ENCODE measurements at regions not wholly inside any gene's neighbourhood (a gene's known extent, or its start where the extent isn't known, plus 50 kb on each side); places are given as distances from the start of the nearest gene placed in this dataset.

DNA sequence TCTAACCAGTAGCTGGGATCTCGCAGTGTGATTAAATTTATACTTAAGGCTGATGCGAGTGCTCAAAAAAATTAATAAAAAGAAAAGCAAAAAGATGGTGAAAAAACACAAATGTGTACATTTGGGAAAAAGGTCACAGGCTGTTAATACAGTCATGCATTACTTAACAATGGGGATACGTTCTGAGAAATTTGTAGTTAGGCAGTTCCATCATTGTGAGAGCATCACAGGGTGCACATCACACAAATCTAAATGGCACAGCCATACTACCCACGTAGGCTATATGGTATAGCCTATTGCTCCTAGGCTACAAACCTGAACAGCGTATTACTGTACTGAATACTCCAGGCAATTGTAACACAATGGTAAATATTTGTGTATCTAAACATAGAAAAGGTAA, 142.4 kb upstream of the MYOCD start:
- no peak for DNase-seq (ENCODE audit: low read depth)
- no peak overlapping the region for H3K4me3 ChIP-seq (replicated peaks; ENCODE audit: low read depth, low read length)
- TF ChIP-seq, protein P1, sequence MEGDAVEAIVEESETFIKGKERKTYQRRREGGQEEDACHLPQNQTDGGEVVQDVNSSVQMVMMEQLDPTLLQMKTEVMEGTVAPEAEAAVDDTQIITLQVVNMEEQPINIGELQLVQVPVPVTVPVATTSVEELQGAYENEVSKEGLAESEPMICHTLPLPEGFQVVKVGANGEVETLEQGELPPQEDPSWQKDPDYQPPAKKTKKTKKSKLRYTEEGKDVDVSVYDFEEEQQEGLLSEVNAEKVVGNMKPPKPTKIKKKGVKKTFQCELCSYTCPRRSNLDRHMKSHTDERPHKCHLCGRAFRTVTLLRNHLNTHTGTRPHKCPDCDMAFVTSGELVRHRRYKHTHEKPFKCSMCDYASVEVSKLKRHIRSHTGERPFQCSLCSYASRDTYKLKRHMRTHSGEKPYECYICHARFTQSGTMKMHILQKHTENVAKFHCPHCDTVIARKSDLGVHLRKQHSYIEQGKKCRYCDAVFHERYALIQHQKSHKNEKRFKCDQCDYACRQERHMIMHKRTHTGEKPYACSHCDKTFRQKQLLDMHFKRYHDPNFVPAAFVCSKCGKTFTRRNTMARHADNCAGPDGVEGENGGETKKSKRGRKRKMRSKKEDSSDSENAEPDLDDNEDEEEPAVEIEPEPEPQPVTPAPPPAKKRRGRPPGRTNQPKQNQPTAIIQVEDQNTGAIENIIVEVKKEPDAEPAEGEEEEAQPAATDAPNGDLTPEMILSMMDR (IDR thresholded peaks at IDR 0.05; ENCODE audit: low read length, missing control alignments): no peak

DNA sequence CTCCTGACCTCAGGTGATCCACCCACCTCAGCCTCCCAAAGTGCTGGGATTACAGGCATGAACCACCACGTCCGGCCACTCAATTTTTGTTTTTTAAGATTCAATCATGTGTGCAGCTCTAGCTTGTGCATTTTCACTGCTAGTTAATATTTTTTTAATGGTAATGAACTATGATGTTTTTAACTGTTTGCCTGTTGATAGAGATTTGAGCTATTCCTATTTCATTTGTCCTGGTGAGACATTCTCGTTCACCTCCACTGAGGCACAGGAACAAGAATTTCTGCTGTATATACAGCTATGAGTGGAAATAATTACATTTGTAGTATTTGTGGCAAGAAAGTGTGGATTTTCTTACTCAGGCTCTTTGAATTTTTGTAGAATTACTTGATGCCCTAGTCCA, 137.7 kb upstream of the MYOCD start:
- TF ChIP-seq, protein P1 (IDR thresholded peaks at IDR 0.05; ENCODE audit: low read length, missing control alignments): no peak
- no peak for DNase-seq (ENCODE audit: low read depth)
- no peak overlapping the region for H3K4me3 ChIP-seq (replicated peaks; ENCODE audit: low read depth, low read length)

DNA sequence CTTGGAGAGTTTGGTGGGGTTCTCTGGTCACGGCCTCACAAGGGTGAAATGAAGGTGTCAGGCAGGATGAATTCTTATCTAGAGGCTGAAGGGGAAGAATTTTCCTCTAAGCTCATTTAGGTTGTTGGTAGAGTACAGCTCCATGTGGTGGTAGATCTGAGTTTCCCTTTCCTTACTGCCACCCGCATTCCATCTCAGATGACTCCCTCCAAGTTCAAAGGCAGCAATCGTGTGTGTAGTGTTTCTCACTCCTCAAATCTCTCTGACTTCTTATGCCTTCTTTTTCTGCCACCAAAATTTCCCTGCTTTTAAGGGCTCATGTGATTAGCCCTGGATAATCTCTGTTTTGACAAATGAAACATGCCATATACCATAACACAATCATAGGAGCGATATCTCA, 135.5 kb upstream of the MYOCD start:
- no peak for DNase-seq (ENCODE audit: low read depth)
- TF ChIP-seq, protein P1 (IDR thresholded peaks at IDR 0.05; ENCODE audit: low read length, missing control alignments): no peak

DNA sequence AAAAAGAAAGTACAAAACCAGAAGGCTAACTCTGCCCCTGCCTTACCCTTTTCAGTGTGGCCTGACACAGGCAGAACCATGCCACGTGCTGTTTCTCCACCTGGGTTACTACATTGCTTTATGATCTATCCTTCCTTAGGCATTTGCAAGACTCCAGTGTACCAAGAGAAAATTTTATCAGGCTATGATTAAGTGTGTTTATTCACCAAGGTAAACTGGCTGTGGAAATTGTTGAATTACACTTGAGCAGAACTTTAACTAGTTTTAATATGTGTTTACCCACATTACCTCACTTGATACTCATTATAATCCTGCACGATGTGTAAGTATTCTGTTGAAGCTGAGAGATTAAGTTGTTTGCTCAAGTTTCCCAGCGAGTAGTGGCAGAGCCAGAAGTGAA, 129.7 kb upstream of the MYOCD start:
- TF ChIP-seq, protein P1 (IDR thresholded peaks at IDR 0.05; ENCODE audit: low read length, missing control alignments): no peak
- no peak overlapping the region for H3K4me3 ChIP-seq (replicated peaks; ENCODE audit: low read depth, low read length)
- no peak for DNase-seq (ENCODE audit: low read depth)

More for the DNA sequence above, 135.5 kb upstream of the MYOCD start:
- no peak overlapping the region for H3K4me3 ChIP-seq (replicated peaks; ENCODE audit: low read depth, low read length)

DNA sequence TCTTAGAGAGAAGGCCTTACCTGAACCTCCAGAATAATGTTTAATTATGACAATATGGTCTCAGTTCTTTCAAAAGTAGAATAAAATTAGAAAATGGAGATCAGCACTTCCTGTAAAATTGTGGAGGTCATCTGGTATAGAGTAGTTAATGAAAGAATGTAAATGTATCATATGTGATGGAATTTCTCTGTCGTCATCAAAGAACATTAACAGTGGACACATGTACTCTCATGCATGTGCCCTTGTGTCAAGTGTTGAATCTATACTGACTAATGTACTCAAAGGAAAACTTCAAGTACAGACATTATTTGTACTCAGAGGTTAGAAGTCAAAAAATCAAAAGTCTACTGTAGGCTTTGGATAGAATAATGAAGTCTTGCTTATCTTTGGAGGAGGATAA, 129.2 kb upstream of the MYOCD start:
- H3K4me3 ChIP-seq (replicated peaks; ENCODE audit: low read depth, low read length): no peak overlapping the region
- TF ChIP-seq, protein P1 (IDR thresholded peaks at IDR 0.05; ENCODE audit: low read length, missing control alignments): no peak
- DNase-seq (ENCODE audit: low read depth): no peak

DNA sequence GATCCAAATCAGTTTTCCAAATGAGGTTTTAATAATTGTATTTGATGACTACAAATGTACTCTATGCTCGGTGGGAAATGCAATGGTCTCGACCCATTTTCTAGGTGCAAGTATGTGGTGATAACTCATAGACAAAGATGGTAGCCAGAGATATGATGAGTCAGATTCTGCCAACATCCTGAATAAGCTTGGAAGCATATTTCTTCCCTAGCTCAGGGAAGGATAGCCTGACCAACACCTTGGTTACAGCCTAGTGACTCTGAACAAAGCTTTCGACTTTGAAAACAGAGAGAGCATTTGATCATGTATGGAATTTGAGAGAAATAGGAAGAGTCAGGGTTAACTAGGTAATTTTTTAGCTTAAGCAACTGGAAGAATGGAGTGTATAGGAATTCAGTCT, 128.3 kb upstream of the MYOCD start:
- no peak for DNase-seq (ENCODE audit: low read depth)
- no peak overlapping the region for H3K4me3 ChIP-seq (replicated peaks; ENCODE audit: low read depth, low read length)
- TF ChIP-seq, protein P1 (IDR thresholded peaks at IDR 0.05; ENCODE audit: low read length, missing control alignments): no peak

DNA sequence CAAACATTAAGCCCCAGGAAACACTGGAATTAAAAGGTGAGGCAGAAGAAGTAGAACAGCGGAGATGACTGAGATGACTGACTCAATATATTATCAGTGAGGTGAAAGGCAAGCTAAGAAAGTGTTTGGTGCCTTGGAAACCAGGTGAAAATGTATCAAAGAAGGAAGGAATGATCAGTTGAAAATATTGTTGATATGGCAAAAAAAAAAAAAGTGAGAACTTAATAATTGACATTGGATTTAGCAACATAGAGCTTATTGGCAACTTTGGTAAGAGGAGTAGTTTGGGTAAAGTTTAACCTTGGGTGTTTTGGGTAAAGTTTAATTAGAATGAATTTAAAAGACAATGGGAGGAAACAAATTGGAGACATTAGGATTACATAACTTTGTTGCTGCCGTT, 127.7 kb upstream of the MYOCD start:
- TF ChIP-seq, protein P1 (IDR thresholded peaks at IDR 0.05; ENCODE audit: low read length, missing control alignments): no peak
- no peak overlapping the region for H3K4me3 ChIP-seq (replicated peaks; ENCODE audit: low read depth, low read length)
- no peak for DNase-seq (ENCODE audit: low read depth)

All from fibroblast of pulmonary artery (primary cell).